ENCODE measurements at regions not wholly inside any gene's neighbourhood (a gene's known extent, or its start where the extent isn't known, plus 50 kb on each side); places are given as distances from the start of the nearest gene placed in this dataset.
"Not testable (repeated sequence)": the region's sequence is repeated elsewhere in the genome, so short reads cannot be mapped to it uniquely, and the experiment has no call there.

DNA sequence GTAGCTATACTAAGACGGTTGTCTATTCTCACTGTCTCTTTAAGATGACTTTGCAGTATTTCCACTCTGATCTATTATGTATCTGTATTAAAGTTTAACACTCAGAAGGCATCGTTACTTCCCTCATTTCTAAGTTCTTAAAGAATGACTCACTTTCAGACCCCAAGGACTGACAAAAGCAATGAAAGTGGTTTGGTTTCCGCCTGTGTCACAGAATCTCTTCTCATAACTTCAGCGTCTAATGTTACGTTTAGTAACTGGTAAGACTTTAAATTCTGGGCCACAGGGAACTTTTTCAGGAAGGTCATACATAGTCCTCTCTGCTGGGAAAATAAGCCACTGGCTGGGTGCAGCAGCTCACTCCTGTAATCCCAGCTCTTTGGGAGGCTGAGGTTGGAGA is 892.0 kb upstream of the AUTS2 start:
- no peaks in the 10 kb centered on the region for H3K9me3 ChIP-seq
- H3K27ac ChIP-seq, result no peak overlapping the region
- intact Hi-C loops (cut with DNase I), result no loop called here
- TF ChIP-seq, protein P1, sequence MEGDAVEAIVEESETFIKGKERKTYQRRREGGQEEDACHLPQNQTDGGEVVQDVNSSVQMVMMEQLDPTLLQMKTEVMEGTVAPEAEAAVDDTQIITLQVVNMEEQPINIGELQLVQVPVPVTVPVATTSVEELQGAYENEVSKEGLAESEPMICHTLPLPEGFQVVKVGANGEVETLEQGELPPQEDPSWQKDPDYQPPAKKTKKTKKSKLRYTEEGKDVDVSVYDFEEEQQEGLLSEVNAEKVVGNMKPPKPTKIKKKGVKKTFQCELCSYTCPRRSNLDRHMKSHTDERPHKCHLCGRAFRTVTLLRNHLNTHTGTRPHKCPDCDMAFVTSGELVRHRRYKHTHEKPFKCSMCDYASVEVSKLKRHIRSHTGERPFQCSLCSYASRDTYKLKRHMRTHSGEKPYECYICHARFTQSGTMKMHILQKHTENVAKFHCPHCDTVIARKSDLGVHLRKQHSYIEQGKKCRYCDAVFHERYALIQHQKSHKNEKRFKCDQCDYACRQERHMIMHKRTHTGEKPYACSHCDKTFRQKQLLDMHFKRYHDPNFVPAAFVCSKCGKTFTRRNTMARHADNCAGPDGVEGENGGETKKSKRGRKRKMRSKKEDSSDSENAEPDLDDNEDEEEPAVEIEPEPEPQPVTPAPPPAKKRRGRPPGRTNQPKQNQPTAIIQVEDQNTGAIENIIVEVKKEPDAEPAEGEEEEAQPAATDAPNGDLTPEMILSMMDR (IDR thresholded peaks at IDR 0.05), result no peak
- no peak for DNase-seq
- no peaks in the 10 kb centered on the region for H3K27me3 ChIP-seq
- no peak overlapping the region for H3K4me3 ChIP-seq
- no peak overlapping the region for H3K9ac ChIP-seq (ENCODE audit: low read depth in 2 of 2, low read length in 2 of 2)
- H3K36me3 ChIP-seq, result no peaks in the 10 kb centered on the region
- H3K4me1 ChIP-seq, result no peaks in the 10 kb centered on the region

DNA sequence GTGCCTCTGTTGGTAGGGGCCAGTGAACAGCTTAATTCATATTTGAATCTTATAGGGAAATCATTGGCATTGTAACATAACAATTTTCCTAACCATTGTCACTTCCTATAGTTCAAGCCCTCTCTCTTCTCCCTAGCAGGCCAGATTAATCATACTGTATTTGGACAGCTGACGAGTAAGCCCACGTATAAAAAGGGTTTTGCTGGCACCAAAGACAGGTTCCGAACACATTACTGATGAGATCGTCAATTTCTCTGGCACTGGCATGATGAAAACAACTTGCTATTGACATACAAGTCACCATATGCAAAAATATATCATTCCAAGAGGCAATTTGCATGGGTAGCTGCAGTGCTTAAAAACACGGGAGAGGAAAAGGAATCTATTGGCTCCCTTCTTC is 891.1 kb upstream of the AUTS2 start:
- TF ChIP-seq, protein P1 (IDR thresholded peaks at IDR 0.05), result no peak

DNA sequence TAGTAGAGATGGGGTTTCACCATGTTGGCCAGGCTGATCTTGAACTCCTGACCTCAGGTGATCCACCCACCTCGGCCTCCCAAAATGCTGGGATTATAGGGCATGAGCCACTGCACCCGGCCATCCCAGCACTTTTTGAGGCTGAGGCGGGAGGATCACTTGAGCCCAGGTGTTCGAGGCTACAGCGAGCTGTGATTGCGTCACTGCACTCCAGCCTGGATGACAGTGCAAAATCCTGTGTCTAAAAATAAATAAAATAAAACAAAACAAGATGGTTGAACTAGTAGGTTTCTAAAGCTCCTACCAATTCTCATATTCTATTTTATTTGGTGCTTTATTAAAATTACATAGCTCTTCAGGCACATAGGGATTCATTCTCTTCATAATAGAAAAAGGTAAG is 890.3 kb upstream of the AUTS2 start:
- H3K27me3 ChIP-seq, result no peaks in the 10 kb centered on the region
- intact Hi-C loops (cut with DNase I), result no loop called here
- no peak overlapping the region for H3K27ac ChIP-seq
- H3K4me1 ChIP-seq, result no peaks in the 10 kb centered on the region
- no peaks in the 10 kb centered on the region for H3K36me3 ChIP-seq
- no peak for DNase-seq
- H3K9me3 ChIP-seq, result no peaks in the 10 kb centered on the region
- no peak overlapping the region for H3K9ac ChIP-seq (ENCODE audit: low read depth in 2 of 2, low read length in 2 of 2)
- H3K4me3 ChIP-seq, result no peak overlapping the region
- TF ChIP-seq, protein P1 (IDR thresholded peaks at IDR 0.05), result no peak

More for the DNA sequence above, 891.1 kb upstream of the AUTS2 start:
- intact Hi-C loops (cut with DNase I), result no loop called here
- H3K4me3 ChIP-seq, result no peak overlapping the region
- H3K36me3 ChIP-seq, result no peaks in the 10 kb centered on the region
- H3K27me3 ChIP-seq, result no peaks in the 10 kb centered on the region
- DNase-seq, result no peak
- no peaks in the 10 kb centered on the region for H3K4me1 ChIP-seq
- no peak overlapping the region for H3K27ac ChIP-seq
- no peak overlapping the region for H3K9ac ChIP-seq (ENCODE audit: low read depth in 2 of 2, low read length in 2 of 2)
- H3K9me3 ChIP-seq, result no peaks in the 10 kb centered on the region

DNA sequence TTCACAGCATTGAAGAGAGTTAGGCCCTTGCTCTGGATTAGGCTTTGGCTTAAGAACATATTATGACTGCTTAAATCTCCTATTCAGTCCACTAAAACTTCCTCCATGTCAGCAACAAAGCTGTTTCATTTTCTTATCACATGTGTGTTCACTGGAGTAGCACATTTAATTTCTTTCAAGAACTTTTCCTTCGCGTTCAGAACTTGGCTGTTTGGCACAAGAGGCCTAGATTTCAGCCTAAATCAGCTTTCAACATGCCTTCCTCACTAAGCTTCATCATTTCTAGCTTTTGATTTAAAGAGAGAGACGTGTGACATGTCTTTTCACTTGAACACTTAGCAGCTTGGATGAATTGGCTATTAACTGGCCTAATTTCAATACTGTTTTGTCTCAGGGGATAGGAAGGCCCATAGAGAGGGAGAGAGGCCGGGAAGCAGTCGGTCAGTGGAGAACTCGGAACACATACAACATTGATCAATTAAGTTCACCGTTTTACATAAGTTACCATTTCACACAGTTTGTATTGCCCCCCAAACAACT is 885.2 kb upstream of the AUTS2 start:
- DNase-seq, result no peak
- no peaks in the 10 kb centered on the region for H3K36me3 ChIP-seq
- intact Hi-C loops (cut with DNase I), result no loop called here

DNA sequence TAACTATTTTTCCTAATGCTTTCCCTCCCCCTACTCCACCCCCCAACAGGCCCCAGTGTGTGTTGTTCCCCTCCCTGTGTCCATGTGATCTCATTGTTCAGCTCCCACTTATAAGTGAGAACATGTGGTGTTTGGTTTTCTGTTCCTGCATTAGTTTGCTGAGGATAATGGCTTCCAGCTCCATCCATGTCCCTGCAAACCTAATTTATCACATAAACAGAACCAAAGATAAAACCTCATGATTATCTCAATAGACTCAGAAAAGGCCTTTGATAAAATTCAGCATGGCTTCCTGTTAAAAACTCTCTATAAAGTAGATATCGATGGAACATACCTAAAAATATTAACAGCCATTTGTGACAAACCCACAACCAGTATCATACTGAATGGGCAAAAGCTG is 884.1 kb upstream of the AUTS2 start:
- H3K4me3 ChIP-seq; DNase-seq; H3K27me3 ChIP-seq; H3K36me3 ChIP-seq; H3K4me1 ChIP-seq; H3K27ac ChIP-seq; H3K9ac ChIP-seq (ENCODE audit: low read depth in 2 of 2, low read length in 2 of 2); intact Hi-C loops (cut with DNase I); H3K9me3 ChIP-seq: not testable (repeated sequence)

More for the DNA sequence above, 885.2 kb upstream of the AUTS2 start:
- Histone ChIP-seq H3K27me3 (no peaks in the 10 kb centered on the region), H3K4me1 (no peaks in the 10 kb centered on the region), H3K4me3 (no peak overlapping the region), H3K9me3 (no peaks in the 10 kb centered on the region), H3K27ac (no peak overlapping the region), H3K9ac (ENCODE audit: low read depth in 2 of 2, low read length in 2 of 2) (no peak overlapping the region)
- TF ChIP-seq, protein P1 (IDR thresholded peaks at IDR 0.05), result no peak

DNA sequence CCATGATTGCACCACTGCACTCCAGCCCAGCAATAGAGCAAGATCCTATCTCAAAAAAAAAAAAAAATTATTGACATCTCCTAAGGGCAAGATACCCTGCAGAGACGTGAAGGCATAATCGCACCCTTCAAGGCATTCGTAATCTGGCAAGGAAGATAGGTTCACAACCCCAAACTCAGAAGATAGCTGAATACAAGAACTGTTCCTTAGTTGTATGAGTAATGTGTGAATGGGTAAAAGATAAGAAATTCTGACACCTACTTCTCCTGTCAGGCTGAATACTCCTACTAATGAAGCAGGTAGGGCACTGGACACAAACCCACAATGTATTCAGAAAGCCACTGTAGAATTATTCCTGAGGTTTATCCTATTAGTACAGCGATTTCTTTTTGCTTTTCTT is 882.4 kb upstream of the AUTS2 start:
- intact Hi-C loops (cut with DNase I), result no loop called here
- TF ChIP-seq, protein P1 (IDR thresholded peaks at IDR 0.05), result no peak
- H3K4me3 ChIP-seq, result no peak overlapping the region
- H3K27me3 ChIP-seq, result no peaks in the 10 kb centered on the region
- no peak overlapping the region for H3K27ac ChIP-seq
- H3K9ac ChIP-seq (ENCODE audit: low read depth in 2 of 2, low read length in 2 of 2), result no peak overlapping the region
- DNase-seq, result no peak
- no peaks in the 10 kb centered on the region for H3K4me1 ChIP-seq
- H3K36me3 ChIP-seq, result no peaks in the 10 kb centered on the region
- H3K9me3 ChIP-seq, result no peaks in the 10 kb centered on the region

Measured in colonic mucosa (tissue), 4 donors.